Endothelial cell of umbilical vein (primary cell): ENCODE measurements at regions not wholly inside any gene's neighbourhood (a gene's known extent, or its start where the extent isn't known, plus 50 kb on each side); places are given as distances from the start of the nearest gene placed in this dataset.

ENCODE experiments used
- BruUV-seq: library from RNA; stranded (reverse); fragments of 400-500 nt; replicated peaks from 2 replicates; lab custom pipeline; 2021; lab: Mats Ljungman, UMichigan
- CTCF ChIA-PET: fragments of 300-600, 350-600 bp; sonication (Branson Sonifier 250); formaldehyde crosslinking; loops from one replicate; lab custom pipeline; 2021; ENCODE audit warnings: antibody characterized with exemption, inconsistent platforms; lab: Charles Lee
- POLR2A ChIA-PET: fragments of 300-600, 350-600 bp; sonication (Branson Sonifier 250); formaldehyde crosslinking; loops from one replicate; lab custom pipeline; 2021; ENCODE audit warnings: antibody characterized with exemption, inconsistent platforms; lab: Charles Lee
- DNase-seq: peaks from one replicate; pipeline ENCODE4 v3.0.0-alpha.2; 2011; ENCODE audit warnings: low read depth, low spot score
- FAIRE-seq: peaks from 2 replicates; lab custom pipeline; 2011; peaks lifted over from hg19 to GRCh38; lab: Jason Lieb, UNC
- H2AFZ ChIP-seq: 2 replicates; pipeline ENCODE4 v1.6.0; 2012; ENCODE audit warnings: low read depth, low read length, control low read depth, inconsistent platforms
- H3K27ac ChIP-seq: 2 replicates; pipeline ENCODE4 v1.5.1; 2011; ENCODE audit warnings: low read depth, mild to moderate bottlenecking, control low read depth, low read length, moderate library complexity; ENCODE audit not compliant: insufficient read depth
- H3K27me3 ChIP-seq, 2 experiments: 2 replicates each; pipeline versions ENCODE4 v1.6.0 to v1.6.1; 2011; ENCODE audit warnings: low read length in 2 of 2, mixed read lengths in 1 of 2; ENCODE audit not compliant: control insufficient read depth in 2 of 2, insufficient read depth in 2 of 2
- H3K36me3 ChIP-seq, 2 experiments: 2 replicates in 1 of 2; 3 replicates in 1 of 2; pipeline ENCODE4 v1.5.1; 2011; ENCODE audit warnings: low read length in 2 of 2, mild to moderate bottlenecking in 1 of 2, moderate library complexity in 1 of 2; ENCODE audit not compliant: control insufficient read depth in 2 of 2, insufficient read depth in 2 of 2; ENCODE audit errors: extremely low read depth in 1 of 2
- H3K4me1 ChIP-seq: 3 replicates; pipeline ENCODE4 v1.5.1; 2011; ENCODE audit warnings: mild to moderate bottlenecking, low read length; ENCODE audit not compliant: control insufficient read depth, insufficient read depth; ENCODE audit errors: extremely low read depth
- H3K4me2 ChIP-seq: 2 replicates; pipeline ENCODE4 v1.6.1; 2011; ENCODE audit warnings: low read length, control low read depth, mixed read lengths; ENCODE audit not compliant: insufficient read depth
- H3K4me3 ChIP-seq, 3 experiments: fragments of 200-600 bp in 1 of 3; sonication (generic), shearing (Covaris generic) in 1 of 3; replicated peaks in 1 of 3; 2 replicates each; pipeline ENCODE4 v1.5.1; 2011 to 2016; ENCODE audit warnings: control low read depth in 3 of 3, low read length in 3 of 3, mild to moderate bottlenecking in 2 of 3, inconsistent platforms in 1 of 3, low read depth in 1 of 3, moderate library complexity in 1 of 3; ENCODE audit not compliant: insufficient read depth in 1 of 3
- H3K79me2 ChIP-seq: 2 replicates; pipeline ENCODE4 v1.6.0; 2012; ENCODE audit warnings: low read length, inconsistent platforms; ENCODE audit not compliant: control insufficient read depth, insufficient read depth
- H3K9ac ChIP-seq: replicated peaks from 2 replicates; pipeline ENCODE3; 2011; ENCODE audit warnings: low read length, control low read depth; ENCODE audit not compliant: insufficient read depth; ENCODE audit errors: extremely low read depth
- H3K9me1 ChIP-seq: replicated peaks from 3 replicates; pipeline ENCODE4 v1.6.0; 2011; ENCODE audit warnings: mild to moderate bottlenecking, low read length; ENCODE audit not compliant: control insufficient read depth, insufficient read depth; ENCODE audit errors: extremely low read depth
- H3K9me3 ChIP-seq: replicated peaks from 2 replicates; pipeline ENCODE4 v1.5.1; 2012; ENCODE audit warnings: low read length, inconsistent platforms; ENCODE audit not compliant: control insufficient read depth, insufficient read depth
- H4K20me1 ChIP-seq: replicated peaks from 2 replicates; pipeline ENCODE3; 2011; ENCODE audit warnings: mild to moderate bottlenecking, low read length; ENCODE audit not compliant: control insufficient read depth, insufficient read depth; ENCODE audit errors: extremely low read depth
- FOS ChIP-seq: IDR thresholded peaks from 2 replicates; pipeline ENCODE4 v1.6.1; 2011; ENCODE audit warnings: mild to moderate bottlenecking, low read length, moderate library complexity, borderline replicate concordance; ENCODE audit not compliant: insufficient read depth
- MAX ChIP-seq: IDR thresholded peaks from 2 replicates; pipeline ENCODE4 v1.6.1; 2011; ENCODE audit not compliant: insufficient read depth, insufficient read length
- MYC ChIP-seq: IDR thresholded peaks from one replicate; pipeline ENCODE4 v1.6.1; 2011; ENCODE audit warnings: mild to moderate bottlenecking, low read depth, low read length
- POLR2A ChIP-seq: IDR thresholded peaks from 2 replicates; pipeline ENCODE4 v1.6.1; 2012; ENCODE audit warnings: low read depth, mild to moderate bottlenecking, control low read depth, low read length
- dilution Hi-C: fragments of 300-500 bp; cut with MboI; formaldehyde crosslinking; loops from one replicate; pipeline ENCODE4 v1.15.0; 2019; ENCODE audit warnings: low sequenced_read_pairs; ENCODE audit not compliant: extremely low pct_ligation_motif_present
- intact Hi-C: fragments of 100-400 bp; cut with micrococcal nuclease; formaldehyde crosslinking; loops from one replicate; pipeline ENCODE4 v1.10.0; 2022

DNA sequence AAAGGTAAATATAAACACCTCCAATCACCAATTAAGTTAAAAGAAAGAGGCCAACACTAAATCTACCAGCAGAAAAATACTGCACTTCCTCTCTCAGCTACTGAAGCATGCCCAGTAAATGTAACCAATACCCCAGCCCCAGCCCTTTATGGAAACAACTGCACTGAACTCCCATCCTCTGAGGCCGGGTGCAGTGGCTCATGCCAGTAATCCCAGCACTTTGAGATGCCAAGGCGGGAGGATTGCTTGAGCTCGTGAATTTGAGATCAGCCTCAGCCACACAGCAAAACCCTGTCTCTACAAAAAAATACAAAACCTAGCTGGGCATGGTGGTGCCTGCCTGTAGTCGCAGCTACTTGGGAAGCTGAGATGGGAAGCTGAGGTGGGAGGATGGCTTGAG lies 221.6 kb upstream of the SOX21 start:
- FAIRE-seq (no peak), DNase-seq (no peak)
- Histone ChIP-seq H3K27ac (no peak overlapping the region), H3K9ac (no peak overlapping the region), H3K9me3 (no peaks in the 10 kb centered on the region), H3K27me3 (peaks cover 1 to 16% of the 10 kb centered on the region in 2 experiments), H3K9me1 (no peaks in the 10 kb centered on the region), H3K36me3 (no peaks in the 10 kb centered on the region), H3K4me3 (no peak overlapping the region), H2AFZ (no peak overlapping the region), H3K4me1 (no peaks in the 10 kb centered on the region), H3K79me2 (no peaks in the 10 kb centered on the region), H3K4me2 (no peak overlapping the region), H4K20me1 (no peaks in the 10 kb centered on the region)
- TF ChIP-seq FOS (no peak), MYC (no peak), MAX (no peak)
- dilution Hi-C loops = no loop called here
- intact Hi-C loops = no loop called here
- ChIA-PET POLR2A (no interaction called here), CTCF (no interaction called here)
- no TSS peak for BruUV-seq

- no peak for FAIRE-seq
- Histone ChIP-seq H3K4me3 (no peak overlapping the region), H3K36me3 (no peaks in the 10 kb centered on the region), H3K9me1 (no peaks in the 10 kb centered on the region), H3K79me2 (no peaks in the 10 kb centered on the region), H3K4me1 (no peaks in the 10 kb centered on the region), H3K9ac (no peak overlapping the region), H3K27me3 (peaks cover 0 to 19% of the 10 kb centered on the region in 2 experiments), H2AFZ (no peak overlapping the region), H4K20me1 (no peaks in the 10 kb centered on the region), H3K9me3 (no peaks in the 10 kb centered on the region), H3K4me2 (no peak overlapping the region), H3K27ac (no peak overlapping the region)
- BruUV-seq = no TSS peak
- TF ChIP-seq MAX = no peak
- no peak for TF ChIP-seq POLR2A
- no peak for TF ChIP-seq FOS
- intact Hi-C loops = no loop called here
- dilution Hi-C loops = no loop called here
- no peak for DNase-seq
- ChIA-PET POLR2A (no interaction called here), CTCF (interaction anchor here (1.1 to 1.4 kb wide), 2 partner anchors 11 to 223 kb away, joined by 3 to 4 read pairs; no protein-coding TSS in a partner anchor)
These were observed 220.9 kb upstream of the SOX21 start for GRCh38 chr13:94933230-94933751.
